Mononuclear cell (primary cell): ENCODE measurements at regions not wholly inside any gene's neighbourhood (a gene's known extent, or its start where the extent isn't known, plus 50 kb on each side); places are given as distances from the start of the nearest gene placed in this dataset.

Experiments used
- H3K27me3 ChIP-seq: 2 replicates; pipeline ENCODE4 v1.6.0; 2011; ENCODE audit warnings: low read length, control low read depth; ENCODE audit not compliant: insufficient read depth
- H3K4me1 ChIP-seq: 2 replicates; pipeline ENCODE4 v1.5.1; 2011; ENCODE audit warnings: mild to moderate bottlenecking, low read length, control low read depth; ENCODE audit not compliant: insufficient read depth
- H3K4me3 ChIP-seq: 2 replicates; pipeline ENCODE4 v1.5.1; 2011; ENCODE audit warnings: mild to moderate bottlenecking, low read length, moderate library complexity
- H3K9me3 ChIP-seq: 2 replicates; pipeline ENCODE4 v1.5.1; 2011; ENCODE audit warnings: low read depth, mild to moderate bottlenecking, control low read depth, low read length

- Histone ChIP-seq H3K4me1 (no peaks in the 10 kb centered on the region), H3K9me3 (no peaks in the 10 kb centered on the region), H3K27me3 (no peaks in the 10 kb centered on the region), H3K4me3 (no peak overlapping the region)
Observed at GRCh38 chr3:182605882-182606611, 187.3 kb upstream of the ATP11B start.

GRCh38 chr3:182606905-182607504, 186.3 kb upstream of the ATP11B start:
- Histone ChIP-seq H3K27me3 (no peaks in the 10 kb centered on the region), H3K4me3 (no peak overlapping the region), H3K9me3 (no peaks in the 10 kb centered on the region), H3K4me1 (no peaks in the 10 kb centered on the region)

- Histone ChIP-seq H3K4me3 (no peak overlapping the region), H3K4me1 (no peaks in the 10 kb centered on the region), H3K27me3 (no peaks in the 10 kb centered on the region), H3K9me3 (no peaks in the 10 kb centered on the region)
Observed at GRCh38 chr3:182608832-182609231, 184.5 kb upstream of the ATP11B start.

- Histone ChIP-seq H3K27me3 (no peaks in the 10 kb centered on the region), H3K9me3 (no peaks in the 10 kb centered on the region), H3K4me3 (no peak overlapping the region), H3K4me1 (no peaks in the 10 kb centered on the region)
Observed at GRCh38 chr3:182609575-182610156, 183.6 kb upstream of the ATP11B start.

GRCh38 chr3:182612332-182612731, 181.0 kb upstream of the ATP11B start:
- no peaks in the 10 kb centered on the region for H3K4me1 ChIP-seq
- no peak overlapping the region for H3K4me3 ChIP-seq
- no peaks in the 10 kb centered on the region for H3K9me3 ChIP-seq
- no peaks in the 10 kb centered on the region for H3K27me3 ChIP-seq

- H3K27me3 ChIP-seq, result peaks cover 5% of the 10 kb centered on the region
- no peak overlapping the region for H3K4me3 ChIP-seq
- no peaks in the 10 kb centered on the region for H3K4me1 ChIP-seq
- H3K9me3 ChIP-seq, result no peaks in the 10 kb centered on the region
Observed at GRCh38 chr3:182617500-182617899, 175.8 kb upstream of the ATP11B start.

GRCh38 chr3:182618085-182618732, 175.1 kb upstream of the ATP11B start:
- Histone ChIP-seq H3K4me1 (no peaks in the 10 kb centered on the region), H3K9me3 (no peaks in the 10 kb centered on the region), H3K27me3 (peaks cover 5% of the 10 kb centered on the region), H3K4me3 (no peak overlapping the region)

- Histone ChIP-seq H3K9me3 (no peaks in the 10 kb centered on the region), H3K4me3 (no peak overlapping the region), H3K27me3 (peaks cover 5% of the 10 kb centered on the region), H3K4me1 (no peaks in the 10 kb centered on the region)
Observed at GRCh38 chr3:182618981-182619591, 174.2 kb upstream of the ATP11B start.

GRCh38 chr3:182620723-182621434, 172.4 kb upstream of the ATP11B start:
- peaks cover 5% of the 10 kb centered on the region for H3K27me3 ChIP-seq
- H3K9me3 ChIP-seq, result no peaks in the 10 kb centered on the region
- H3K4me3 ChIP-seq, result no peak overlapping the region
- H3K4me1 ChIP-seq, result no peaks in the 10 kb centered on the region

- Histone ChIP-seq H3K4me3 (no peak overlapping the region), H3K4me1 (no peaks in the 10 kb centered on the region)
Observed at GRCh38 chr3:182621435-182622240, 171.7 kb upstream of the ATP11B start.

GRCh38 chr3:182622241-182622545, 171.1 kb upstream of the ATP11B start:
- Histone ChIP-seq H3K4me3 (no peak overlapping the region), H3K9me3 (no peaks in the 10 kb centered on the region), H3K27me3 (peaks cover 5% of the 10 kb centered on the region), H3K4me1 (no peaks in the 10 kb centered on the region)

More at GRCh38 chr3:182621435-182622240, 171.7 kb upstream of the ATP11B start:
- H3K27me3 ChIP-seq, result peaks cover 5% of the 10 kb centered on the region
- H3K9me3 ChIP-seq, result no peaks in the 10 kb centered on the region

- Histone ChIP-seq H3K4me3 (no peak overlapping the region), H3K9me3 (no peaks in the 10 kb centered on the region), H3K27me3 (no peaks in the 10 kb centered on the region), H3K4me1 (no peaks in the 10 kb centered on the region)
Observed at GRCh38 chr3:182626484-182627467, 166.5 kb upstream of the ATP11B start.

- Histone ChIP-seq H3K4me3 (no peak overlapping the region), H3K4me1 (no peaks in the 10 kb centered on the region), H3K27me3 (no peaks in the 10 kb centered on the region)
Observed at GRCh38 chr3:182628531-182628930, 164.8 kb upstream of the ATP11B start.

More at GRCh38 chr3:182628531-182628930, 164.8 kb upstream of the ATP11B start:
- H3K9me3 ChIP-seq, result no peaks in the 10 kb centered on the region
